ENCODE measurements at regions not wholly inside any gene's neighbourhood (a gene's known extent, or its start where the extent isn't known, plus 50 kb on each side); places are given as distances from the start of the nearest gene placed in this dataset.
"Not testable (repeated sequence)": the region's sequence is repeated elsewhere in the genome, so short reads cannot be mapped to it uniquely, and the experiment has no call there.

DNA sequence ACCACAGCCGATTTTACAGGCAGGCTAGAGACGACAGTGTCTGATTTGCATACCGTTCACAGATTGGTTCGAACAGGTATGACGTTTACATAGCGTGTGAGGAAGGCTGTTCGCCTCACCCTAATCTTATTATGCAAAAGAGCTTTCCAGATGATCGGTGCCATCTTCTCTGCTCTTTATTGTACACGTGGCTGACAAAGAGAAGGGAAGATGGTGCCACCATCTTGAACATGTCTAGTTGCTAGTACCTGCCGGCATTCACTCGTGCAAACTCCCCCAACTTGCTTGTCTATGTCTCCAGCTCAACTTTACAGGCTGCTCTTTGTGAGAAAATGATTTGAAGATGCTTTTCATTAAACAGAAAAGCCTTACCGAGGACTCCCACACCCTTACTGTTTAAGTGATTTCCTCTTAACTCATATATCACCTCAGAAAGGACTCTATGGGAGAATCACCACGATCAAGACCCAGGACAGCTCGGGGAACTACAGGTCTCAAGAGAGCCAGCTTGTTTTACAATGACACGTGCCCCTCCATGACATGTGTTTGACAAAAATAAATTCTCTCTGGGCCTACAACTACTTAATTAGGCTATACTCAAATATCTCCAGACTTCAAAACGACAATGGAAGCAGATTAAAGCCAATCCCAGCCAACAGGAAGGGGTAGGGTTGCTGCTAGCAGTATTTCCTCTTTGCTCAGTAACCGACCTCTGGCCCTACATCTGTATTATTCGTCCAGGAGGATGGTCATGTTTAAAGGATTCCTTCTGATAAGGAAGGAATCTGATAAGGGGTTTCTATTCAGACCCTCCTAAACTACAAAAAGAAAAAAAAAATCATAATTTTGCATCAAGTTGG lies 480.6 kb downstream of the TMEM114 start:
- no peak for DNase-seq

DNA sequence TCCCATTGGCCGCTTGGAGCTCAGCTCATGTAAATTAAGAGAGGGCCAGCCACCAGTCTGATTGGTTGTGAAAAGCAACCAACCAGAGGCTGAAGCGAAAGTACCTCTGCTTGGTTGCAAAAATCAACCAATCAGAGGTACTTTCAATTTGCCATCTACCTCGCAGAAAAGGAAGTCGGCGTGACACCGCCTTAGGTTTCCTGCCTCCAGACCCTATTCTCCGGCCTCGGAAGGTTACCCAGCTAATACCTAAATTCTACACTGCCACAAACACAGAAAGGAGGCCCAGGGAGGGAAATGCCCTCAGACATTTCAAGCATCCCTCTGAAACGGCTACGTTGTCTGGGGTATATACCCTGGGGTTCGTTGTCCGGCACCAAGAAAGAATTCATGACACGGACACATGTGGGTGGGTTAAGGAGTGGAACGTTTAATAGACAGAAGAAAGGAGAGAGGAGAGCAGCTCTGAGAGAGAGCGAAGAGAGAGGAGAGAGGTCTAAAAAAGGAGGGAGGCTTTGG lies 481.3 kb downstream of the TMEM114 start:
- DNase-seq: no peak

DNA sequence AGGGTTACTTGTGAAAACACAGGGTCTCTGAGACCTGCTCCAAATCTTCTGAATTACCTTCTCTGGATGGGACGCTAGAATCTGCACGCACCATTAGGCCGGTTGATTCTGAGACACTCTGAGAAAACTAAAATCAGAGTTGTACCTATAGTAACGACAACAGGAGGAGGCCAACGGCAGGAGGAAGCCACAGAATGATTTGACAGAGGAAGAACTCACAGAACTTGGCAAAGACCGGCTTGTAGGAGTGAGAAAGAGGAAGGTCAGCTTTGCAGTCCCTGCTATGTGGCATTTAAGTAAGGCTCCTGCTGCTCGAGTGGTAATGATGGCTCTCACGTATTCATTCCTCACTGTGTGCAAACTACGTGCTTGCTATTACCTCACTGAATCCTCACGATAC lies 483.0 kb downstream of the TMEM114 start:
- DNase-seq: no peak

DNA sequence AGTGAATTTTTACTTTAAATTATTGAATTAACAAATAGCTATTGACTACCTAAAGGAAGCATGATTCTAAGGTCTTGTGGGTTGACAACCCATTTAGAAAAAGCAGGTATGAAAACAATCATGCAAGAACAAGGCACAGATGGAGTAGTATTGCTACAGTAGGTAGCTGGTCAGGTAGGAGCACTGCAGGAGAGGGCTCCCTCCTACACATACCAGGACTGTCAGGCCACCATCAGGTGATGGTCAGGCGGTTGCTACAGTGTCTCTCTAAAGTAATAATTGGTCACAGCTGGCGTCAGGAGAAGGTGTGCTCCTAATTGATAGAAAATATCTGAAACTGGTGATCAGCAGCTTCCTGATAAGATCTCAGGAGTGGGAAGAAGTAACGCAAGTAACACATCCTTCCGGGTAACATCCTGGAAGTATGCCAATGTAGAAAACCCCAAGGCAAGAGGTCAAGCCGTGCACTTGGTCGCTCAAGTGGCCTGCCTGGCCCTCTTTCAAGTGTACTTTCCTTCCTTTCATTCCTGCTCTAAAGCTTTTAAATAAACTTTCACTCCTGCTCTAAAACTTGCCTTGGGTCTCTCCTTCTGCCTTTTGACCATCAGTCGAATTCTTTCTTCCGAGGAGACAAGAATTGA lies 486.5 kb downstream of the TMEM114 start:
- no peak for DNase-seq

DNA sequence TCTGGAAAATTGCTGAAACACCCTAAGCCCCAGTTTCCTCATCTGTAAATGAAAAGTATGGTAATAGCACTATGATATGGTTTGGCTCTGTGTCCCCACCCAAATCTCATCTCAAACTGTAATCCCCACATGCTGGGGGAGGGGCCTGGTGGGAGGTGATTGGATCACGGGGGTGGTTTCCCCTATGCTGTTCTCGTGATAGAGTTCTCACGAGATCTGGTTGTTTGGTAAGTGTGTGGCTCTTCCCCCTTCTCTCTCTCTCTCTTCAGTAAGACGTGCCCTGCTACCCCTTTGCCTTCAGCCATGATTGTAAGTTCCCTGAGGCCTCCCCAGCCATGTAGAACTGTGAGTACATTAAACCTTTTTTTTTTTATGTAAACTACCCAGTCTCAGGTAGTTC lies 490.7 kb downstream of the TMEM114 start:
- DNase-seq: no peak

DNA sequence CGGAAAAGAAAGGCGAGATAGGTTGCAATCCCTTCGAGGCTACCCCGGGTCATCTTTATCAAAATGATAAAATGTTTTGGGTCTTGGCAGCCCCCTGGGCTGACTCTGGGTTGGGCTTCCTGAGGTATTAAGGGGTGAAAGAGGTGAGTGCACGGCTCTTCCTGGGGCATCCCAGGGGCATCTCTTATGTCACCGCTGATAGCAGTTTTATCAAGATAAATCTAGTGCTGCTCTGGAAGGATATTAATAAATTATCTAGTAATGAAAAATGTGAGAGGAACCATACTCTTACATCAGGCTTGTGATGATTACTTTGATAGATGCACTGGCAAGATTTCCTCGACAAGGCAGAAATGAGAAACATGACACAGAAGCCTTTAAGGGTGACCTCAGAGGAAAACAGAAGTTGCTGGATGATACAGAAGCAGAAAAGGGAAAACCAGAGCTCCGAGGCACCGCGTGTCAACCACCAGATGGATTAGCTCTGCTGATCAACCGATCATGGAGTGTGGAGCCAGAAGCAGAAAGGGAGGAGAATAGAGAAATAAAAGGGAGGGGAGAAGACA lies 491.3 kb downstream of the TMEM114 start:
- no peak for DNase-seq

DNA sequence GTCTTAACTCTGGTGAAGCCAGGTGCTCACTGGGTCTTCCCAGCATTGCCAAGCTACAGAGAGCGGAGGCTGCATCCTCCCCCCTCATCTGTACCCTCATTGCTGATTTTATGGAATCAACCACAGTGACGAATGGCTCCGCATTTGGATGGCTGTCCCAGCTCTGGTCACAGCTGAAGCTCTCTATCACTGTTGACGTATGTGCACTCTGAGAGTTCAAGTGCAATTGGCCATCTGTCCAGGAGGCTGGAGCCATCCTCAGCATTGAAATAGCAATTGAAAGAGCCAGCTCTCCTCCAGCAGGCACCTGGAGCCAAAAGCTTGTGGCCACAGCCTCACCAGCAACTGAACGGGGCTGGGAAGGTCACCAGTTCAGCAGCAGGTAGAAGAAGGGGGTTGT lies 494.1 kb downstream of the TMEM114 start:
- no peak for DNase-seq

DNA sequence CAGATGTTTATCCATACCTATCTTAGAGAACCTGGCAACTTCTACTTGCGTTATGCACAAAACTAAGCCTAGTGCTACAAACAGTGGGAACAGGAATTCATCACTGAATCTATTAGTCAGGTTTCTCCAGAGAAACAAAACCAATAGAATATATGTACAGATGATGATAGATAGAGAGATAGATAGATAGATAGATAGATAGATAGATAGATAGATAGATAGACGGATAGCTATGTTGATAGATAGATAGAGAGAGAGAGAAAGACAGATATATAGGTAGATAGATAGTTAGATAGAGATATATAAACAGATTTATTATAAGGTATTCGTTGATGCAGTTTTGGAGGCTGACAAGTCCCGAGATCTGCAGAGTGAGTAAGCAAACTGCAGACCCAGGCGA lies 495.6 kb downstream of the TMEM114 start:
- DNase-seq: no peak

DNA sequence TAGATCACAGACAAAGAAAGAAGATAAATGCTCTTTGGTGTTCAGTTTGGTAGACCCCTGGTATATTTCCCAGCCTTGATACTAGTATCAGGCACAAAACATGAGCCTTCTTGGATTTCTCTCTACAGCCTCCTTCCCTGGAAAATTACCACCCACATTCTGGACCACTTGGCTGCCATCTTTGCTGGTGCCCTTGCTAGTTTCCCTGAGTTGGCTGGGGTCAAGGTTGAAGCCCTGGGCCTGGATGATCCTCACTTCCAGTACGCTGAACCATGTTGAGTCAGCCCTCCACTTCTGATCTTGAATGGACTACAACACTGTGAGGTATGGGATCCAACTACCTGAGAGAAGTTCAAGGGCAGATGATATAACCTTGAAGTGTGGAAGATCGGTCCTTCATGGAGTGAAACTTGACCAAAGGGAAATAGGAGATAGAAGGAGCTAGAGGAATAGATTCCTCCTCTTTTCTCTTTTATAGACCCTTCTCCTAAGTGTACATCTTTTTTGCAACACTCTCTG lies 501.4 kb downstream of the TMEM114 start:
- no peak for DNase-seq

DNA sequence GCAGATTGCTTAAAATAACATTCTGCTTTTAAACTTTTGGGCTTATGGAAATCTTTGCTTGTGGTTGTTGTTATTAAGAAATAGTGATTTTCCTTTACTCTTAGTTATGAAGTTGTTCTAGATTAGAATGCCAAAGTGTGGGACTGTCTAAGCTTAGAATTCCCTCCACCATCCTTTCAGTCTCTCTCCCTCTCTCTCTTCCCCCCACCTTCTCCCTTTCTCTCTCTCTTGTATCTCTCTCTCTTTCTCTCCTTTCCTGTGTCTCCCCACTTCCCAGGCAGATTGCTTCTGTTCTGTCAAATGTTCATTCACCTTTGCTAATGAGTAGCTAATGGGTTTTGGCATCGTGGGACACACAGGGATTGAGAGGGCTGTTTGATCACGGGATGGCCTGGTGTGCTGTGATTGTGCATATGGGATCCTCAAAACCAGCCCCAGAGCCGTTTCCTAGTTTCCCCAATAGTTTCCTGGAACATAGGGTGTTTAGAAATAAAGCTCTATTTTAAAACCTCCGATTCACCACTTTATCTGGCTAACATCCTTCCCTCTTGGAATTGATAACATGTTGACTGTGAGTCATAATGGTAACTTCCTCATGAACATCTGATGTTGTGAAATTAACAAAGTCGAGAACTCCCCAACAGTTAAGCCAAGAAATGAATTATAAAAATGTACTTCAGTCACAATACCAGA lies 502.6 kb downstream of the TMEM114 start:
- DNase-seq: no peak

DNA sequence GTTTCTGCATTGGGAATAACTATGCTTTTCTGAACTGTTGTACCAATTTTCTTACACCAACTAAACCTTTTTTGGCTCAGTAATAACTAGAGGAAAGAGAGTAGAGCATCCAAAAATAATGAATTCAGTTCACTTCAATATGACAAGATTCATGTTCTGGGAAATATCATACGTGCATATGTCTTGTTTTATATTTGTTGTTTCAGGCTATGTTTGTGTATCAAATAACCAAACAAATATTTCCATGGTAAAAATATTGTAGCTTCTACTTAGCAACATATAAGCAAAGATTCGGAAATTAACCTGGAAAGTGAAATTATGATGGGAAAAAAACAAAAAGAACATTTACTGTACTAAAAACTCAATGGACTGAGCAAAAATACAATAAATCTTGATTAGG lies 503.2 kb downstream of the TMEM114 start:
- no peak for DNase-seq

DNA sequence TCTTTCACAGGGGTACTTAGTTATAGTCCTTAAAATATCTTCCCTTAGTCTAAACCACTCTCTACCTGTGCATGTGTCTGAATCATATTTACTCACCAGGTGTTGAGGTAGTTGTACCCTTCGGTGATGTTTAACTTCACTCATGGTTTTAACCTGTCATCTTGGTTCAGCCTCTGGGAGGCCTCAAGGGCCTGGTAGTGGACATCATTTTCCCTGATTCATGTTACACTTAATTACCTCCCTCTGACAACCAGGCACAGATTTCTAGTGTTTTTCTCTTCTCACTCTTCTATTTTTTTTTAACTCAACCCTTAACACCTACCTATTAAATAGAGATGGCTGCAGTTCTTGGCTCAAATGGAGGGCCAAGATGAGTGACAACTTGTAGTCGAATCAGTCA lies 505.4 kb downstream of the TMEM114 start:
- DNase-seq: no peak

DNA sequence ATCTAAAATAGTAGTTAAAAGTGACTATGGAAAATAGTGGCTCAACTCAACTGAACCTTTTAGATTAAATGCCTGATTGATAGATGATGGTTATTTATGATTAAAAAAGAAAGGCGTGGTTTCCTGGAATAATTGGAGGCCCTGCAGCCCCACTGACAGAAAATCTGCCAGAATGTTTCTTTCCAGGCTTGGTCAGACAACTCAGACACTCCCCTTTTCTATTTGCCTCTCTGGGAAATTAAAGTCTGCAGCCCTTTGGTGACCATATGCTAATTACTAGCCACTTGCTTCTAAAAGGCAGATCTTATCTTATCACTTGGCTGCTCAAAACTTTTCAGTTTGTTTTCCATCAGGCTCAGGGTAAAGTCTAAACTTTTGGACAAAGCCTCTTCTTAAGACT lies 506.0 kb downstream of the TMEM114 start:
- DNase-seq: no peak

DNA sequence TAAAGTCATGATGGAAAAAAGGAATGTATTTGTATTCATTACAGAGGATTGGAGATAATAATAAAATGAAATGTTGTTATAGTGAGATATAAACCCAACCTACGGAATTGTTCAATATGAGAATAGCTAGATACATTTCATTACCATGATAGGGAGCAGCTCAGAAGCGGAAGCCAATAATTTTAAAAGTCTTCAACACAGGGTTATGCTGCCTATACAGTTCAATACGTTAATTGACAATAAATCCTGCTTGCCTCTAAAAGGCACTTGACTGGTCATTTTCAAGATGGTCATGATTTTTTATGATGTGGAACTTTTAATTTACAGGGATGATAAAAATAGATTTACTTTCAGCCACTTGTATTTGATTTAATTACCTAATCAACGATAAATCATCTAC lies 506.8 kb downstream of the TMEM114 start:
- DNase-seq: no peak

DNA sequence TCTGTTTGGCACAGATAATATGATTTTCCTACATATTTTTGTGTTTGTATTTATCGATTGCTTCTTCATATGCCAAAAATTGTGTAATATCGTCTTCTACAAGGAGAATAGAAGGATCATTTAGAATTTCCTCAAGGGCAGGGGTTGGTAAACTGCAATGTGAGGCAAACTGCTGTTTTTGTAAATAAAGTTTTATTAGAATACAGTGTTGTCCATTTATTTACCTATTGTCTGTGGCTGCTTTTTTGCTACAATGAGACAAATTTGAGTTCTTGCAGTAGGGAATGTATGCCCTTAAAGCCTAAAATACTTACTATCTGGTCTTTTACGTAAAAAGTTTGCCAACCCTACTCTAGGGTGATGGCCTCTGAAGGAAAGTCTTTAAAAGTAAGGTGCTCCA lies 509.5 kb downstream of the TMEM114 start:
- DNase-seq: no peak

DNA sequence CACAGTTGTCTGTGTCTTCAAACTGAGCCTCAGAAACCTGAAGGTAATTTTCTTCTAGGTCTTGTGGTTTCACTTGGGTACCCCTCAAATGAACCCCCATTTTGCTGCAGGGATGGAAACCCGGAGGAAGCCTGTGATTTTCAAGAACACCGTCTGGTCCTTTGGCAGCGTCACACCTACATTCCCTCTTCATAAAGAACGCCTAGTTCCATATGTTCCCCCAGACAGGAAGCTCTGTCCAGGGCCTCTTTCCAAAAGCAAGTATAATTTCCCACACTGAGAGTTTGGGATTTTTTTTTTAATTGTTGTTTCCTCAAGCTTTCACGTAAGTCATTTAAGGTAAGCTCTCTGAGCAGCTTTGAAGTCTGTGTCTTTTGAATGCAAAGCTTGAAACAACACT lies 515.0 kb downstream of the TMEM114 start:
- DNase-seq: no peak

DNA sequence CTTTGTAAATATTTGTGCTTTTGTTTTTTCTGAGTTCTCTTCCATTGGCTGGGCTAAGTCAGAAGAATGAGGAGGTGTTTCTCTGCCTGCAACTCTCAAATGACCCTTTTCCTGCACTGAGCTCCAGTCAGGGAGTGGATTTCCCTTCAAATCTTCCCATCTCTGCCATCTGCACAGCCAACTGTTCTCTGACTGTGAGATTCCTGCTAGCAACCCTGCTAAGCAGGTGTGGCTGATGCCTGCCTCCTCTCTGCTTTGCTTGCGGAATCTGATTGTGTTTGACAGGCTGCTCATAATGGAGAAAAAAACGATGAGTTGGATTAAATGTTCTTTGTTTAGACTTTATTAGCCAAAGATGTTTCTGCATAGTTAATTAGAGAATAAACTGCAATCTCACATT lies 519.8 kb downstream of the TMEM114 start:
- no peak for DNase-seq

DNA sequence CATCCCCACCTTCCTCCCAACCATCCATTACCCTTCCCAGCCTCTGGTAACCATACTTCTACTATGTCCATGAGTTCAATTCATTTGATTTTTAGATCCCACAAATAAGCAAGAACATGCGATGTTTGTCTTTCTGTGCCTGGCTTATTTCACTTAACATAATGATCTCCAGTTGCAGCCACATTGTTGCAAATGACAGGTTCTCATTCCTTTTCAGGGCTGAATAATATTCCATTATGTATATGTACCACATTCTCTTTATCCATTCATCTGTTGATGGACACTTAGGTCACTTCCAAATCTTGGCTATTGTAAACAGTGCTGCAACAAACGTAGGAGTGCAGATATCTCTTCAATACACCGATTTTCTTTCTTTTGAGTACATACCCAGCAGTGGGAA lies 522.1 kb downstream of the TMEM114 start:
- not testable (repeated sequence) for DNase-seq

DNA sequence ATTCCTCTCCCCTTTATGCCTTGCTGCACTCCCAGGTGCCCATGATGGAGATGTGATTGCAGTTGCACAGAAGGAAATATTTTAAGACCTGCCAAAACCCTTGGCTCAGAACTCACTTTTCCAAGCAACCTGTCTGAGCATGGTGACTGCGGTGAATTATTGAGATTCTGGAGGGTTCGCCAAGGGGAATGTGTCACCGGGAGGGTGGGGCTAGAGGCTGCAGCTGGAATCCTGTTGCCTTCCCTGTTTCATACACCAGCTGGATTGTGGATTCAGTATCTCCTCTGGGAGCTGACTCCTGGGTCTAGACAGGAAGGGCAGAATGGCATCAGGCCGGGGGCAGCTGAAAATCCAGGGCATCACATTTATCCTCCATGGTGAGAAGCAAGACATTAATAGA lies 527.2 kb downstream of the TMEM114 start:
- DNase-seq: no peak

DNA sequence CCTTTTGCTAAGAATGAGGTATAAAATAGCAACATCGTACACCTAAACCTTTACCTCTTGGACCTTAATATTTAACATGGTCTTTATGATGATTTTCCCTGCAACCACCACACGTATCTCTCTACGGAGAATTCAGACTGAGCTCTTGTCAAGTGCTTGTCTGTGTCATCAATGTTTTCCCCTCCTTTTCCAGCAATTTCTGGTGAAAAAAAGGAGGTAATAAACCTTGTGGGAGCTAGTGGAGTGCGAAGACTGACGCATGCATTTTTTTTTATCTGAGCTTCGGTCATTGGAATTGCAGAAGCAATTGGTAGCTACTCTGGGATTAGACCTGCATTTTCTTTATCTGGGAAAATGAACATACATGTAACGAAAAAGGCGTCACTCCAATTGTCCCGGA lies 527.6 kb downstream of the TMEM114 start:
- no peak for DNase-seq

DNA sequence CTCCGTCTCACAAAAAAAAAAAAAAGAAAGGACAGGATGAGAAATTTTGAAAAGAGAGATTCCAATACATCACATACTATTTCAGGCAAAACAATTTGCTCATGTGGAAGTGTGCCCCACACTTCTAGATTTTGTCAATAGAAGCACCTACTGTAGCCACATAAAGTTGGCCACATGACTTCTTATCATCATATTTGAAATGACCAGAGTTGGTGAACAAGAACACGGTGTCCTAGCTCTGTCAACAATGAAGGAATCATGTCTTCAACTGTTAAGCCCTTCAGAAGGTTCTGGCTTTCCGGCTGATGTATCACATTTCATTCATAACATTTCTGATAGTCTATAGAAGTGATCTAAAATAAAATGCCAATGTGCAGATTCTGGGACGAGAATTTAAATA lies 534.5 kb downstream of the TMEM114 start:
- no peak for DNase-seq

DNA sequence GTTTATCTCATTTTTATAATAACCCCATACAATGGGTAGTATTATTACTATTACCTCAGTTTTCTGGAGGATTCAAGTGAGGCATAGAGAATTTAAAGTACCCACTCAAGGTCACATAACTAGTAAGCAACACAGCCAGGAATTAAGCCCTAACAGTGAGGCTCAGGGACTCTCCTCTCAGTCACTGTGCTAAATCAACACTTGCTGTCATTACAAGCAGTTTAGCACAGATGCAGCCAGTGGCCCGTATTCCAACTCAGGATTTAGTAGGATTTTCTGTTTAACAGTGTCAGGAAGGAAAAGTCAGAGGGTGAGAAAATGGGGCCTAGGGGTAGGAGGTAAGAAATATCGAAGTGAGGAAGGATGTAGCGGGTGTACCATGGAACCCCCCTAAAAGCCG lies 536.9 kb downstream of the TMEM114 start:
- DNase-seq: no peak

DNA sequence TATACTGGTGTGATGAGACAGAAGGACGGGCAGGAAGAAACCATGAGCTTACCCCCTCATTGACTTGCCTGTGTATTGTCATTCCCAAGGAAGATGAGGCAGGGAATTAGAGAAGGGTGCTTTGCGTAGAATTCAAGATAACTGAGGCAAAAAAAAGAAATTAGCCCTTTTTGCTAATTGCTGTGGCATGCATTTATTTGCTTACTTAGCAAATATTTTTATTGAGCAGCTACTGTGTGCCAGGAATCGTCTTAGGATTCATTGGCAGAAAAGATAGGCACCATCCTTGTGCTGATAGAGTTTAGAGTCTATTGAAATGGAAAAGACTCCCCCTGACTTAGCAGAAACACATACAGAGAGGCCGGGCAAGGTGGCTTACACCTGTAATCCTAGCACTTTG lies 541.9 kb downstream of the TMEM114 start:
- no peak for DNase-seq
